NK-92 (cell line): ENCODE measurements at regions not wholly inside any gene's neighbourhood (a gene's known extent, or its start where the extent isn't known, plus 50 kb on each side); places are given as distances from the start of the nearest gene placed in this dataset.

Source experiments
- DNase-seq: peaks from one replicate; lab custom pipeline; 2025; ENCODE audit not compliant: unreplicated experiment; lab: John Stamatoyannopoulos, UW

GRCh38 chr12:124687174-124687902, 119.9 kb upstream of the NCOR2 start:
- DNase-seq = no peak

- DNase-seq = no peak
Measured at GRCh38 chr12:124686370-124687173, 119.2 kb upstream of the NCOR2 start.

- no peak for DNase-seq
Measured at GRCh38 chr12:124685689-124686369, 118.4 kb upstream of the NCOR2 start.

GRCh38 chr12:124684971-124685688, 117.7 kb upstream of the NCOR2 start:
- no peak for DNase-seq

GRCh38 chr12:124684496-124684895, 117.1 kb upstream of the NCOR2 start:
- no peak for DNase-seq

GRCh38 chr12:124683152-124684124, 116.0 kb upstream of the NCOR2 start:
- DNase-seq = no peak

- DNase-seq = no peak
Measured at GRCh38 chr12:124682425-124683151, 115.2 kb upstream of the NCOR2 start.

GRCh38 chr12:124681779-124682391, 114.5 kb upstream of the NCOR2 start:
- DNase-seq = no peak

- no peak for DNase-seq
Measured at GRCh38 chr12:124680863-124681778, 113.7 kb upstream of the NCOR2 start.

- DNase-seq = no peak
Measured at GRCh38 chr12:124679533-124680371, 112.3 kb upstream of the NCOR2 start.

- DNase-seq = no peak
Measured at GRCh38 chr12:124679047-124679446, 111.6 kb upstream of the NCOR2 start.

GRCh38 chr12:124678421-124678893, 111.0 kb upstream of the NCOR2 start:
- no peak for DNase-seq

- DNase-seq = no peak
Measured at GRCh38 chr12:124677552-124678356, 110.3 kb upstream of the NCOR2 start.

GRCh38 chr12:124676714-124677462, 109.5 kb upstream of the NCOR2 start:
- DNase-seq = no peak
